Activated CD4-positive, alpha-beta T cell treated with anti-CD3 and anti-CD28 coated beads, Interleukin-10, Interleukin-2, amounts not matched to agents 100 ng/mL and 50 ng/mL, durations not matched to agents 16 hours and 8 hours (primary cell): ENCODE measurements at regions not wholly inside any gene's neighbourhood (a gene's known extent, or its start where the extent isn't known, plus 50 kb on each side); places are given as distances from the start of the nearest gene placed in this dataset.
A peak's percentile ranks its signal among the peaks of the same experiment; 100 is the strongest.

Source experiments
- DNase-seq: peaks from one replicate; pipeline ENCODE4 v3.0.0-alpha.2; 2020

- no peak for DNase-seq
These were observed 105.6 kb downstream of the CMPK2 start for GRCh38 chr2:6760132-6760531.

DNA sequence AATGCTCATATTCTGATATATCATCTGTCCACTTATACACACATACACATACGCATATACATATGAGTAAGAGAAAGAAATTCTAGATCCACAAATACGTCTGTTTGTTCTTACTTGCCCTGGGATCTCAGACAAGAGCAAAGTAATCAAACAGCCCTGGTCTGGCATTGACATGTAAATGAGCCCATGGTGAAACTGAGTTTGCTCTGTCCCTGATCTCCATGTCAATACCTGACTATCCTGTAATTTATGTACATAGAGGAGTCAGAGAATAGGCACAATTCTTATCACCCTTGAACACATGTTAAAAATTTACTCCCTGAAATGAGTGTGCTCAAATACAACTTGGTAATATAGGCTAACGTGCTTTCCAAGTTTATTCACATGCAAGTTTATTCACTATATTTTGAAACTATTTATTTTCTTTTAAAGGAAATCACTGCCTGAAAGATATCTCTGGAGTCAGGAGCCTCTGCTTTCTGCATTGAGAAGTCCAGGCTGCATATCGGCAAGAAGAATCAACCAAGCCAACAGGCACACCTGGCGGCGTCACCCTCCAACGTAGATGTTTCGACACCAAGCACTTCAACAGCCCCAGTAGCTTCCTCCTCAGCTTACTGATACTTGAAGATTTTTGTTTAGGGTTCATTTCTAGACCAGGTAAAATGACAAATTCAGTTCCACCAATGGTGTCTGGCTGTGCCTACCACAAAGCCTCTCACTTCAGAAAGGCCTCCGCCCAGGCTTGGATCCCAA lies 100.6 kb downstream of the CMPK2 start:
- DNase-seq = no peak

GRCh38 chr2:6769346-6769745 lies 96.4 kb downstream of the CMPK2 start:
- no peak for DNase-seq

GRCh38 chr2:6770006-6770405 lies 95.7 kb downstream of the CMPK2 start:
- no peak for DNase-seq

- no peak for DNase-seq
These were observed 93.8 kb downstream of the CMPK2 start for GRCh38 chr2:6771634-6772611.

GRCh38 chr2:6773007-6773693 lies 92.6 kb downstream of the CMPK2 start:
- peak; percentile 70 for DNase-seq

GRCh38 chr2:6773694-6774044 lies 92.0 kb downstream of the CMPK2 start:
- DNase-seq = no peak

- no peak for DNase-seq
These were observed 89.6 kb downstream of the CMPK2 start for GRCh38 chr2:6776125-6776524.

GRCh38 chr2:6777626-6778025 lies 88.1 kb downstream of the CMPK2 start:
- DNase-seq = no peak

- DNase-seq = no peak
These were observed 84.9 kb downstream of the CMPK2 start for GRCh38 chr2:6780765-6781274.

DNA sequence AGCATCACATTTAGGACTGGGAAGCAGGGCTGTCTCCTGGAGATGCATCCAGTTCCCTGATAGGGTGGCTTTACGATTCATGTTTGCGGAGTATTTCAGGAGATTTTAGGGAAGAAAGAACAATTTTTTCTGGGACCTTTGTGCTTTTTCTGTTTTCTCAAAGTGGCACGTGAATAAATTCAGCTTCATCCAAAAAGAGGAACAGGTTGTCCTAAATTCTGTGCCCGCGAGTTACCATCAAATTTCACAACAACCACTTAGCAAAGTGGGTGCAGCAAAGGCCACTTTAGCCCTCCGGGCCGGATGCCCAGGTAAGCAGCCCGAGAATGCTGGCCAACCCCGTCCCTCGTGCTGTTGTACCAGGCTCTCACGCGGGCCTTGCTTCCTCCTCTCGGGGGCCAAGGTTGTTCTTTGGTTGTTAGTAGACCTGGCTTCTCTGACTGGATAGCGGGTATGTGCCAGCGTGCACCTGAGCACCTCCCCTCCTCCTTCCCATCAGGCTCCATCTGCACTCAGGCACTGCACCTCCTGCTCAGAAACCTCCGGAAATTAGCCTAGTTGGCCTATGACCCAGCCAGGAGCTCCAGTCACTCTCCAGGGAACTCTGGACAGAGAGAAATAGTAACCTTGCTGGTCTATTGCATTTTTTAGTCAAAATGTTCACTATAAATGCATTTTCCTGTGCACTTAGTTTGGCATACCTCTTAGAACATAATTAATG lies 83.0 kb downstream of the CMPK2 start:
- no peak for DNase-seq

DNA sequence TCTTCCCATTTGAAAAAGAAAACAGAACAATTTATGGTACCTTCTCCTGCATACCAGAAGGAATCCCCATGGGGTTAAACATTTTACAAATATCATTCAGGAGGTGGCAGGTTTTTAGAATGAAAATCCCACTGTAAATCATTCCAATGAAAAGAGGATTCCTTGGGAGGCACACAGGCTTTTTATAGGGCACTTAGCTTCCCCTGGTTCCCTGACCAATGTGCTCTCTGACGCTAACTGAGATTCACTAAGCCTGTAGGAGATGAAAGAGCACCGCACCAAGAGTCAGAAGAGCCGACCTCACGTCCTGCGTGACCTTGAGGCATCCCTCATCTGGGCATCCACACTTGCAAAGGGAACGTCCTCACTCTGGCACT lies 82.5 kb downstream of the CMPK2 start:
- DNase-seq = no peak

DNA sequence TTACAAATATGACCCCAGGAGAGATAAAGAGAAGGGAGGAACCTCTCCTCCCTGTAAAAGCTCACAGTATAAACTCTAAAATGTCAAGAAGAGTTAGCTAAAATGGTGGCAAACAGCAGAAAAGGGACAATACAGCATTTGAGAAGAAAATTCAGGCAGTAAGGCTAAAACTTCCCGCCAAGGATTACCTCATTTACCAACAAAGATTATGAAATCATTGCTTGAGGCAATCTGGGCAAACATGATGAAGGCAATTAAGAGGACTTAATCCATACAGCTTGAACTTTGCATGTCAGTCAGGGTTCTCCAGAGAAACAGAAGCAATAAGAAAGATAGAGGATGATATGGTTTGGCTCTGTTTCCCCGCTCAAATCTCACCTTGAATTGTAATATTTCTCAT lies 81.4 kb downstream of the CMPK2 start:
- DNase-seq = no peak

DNA sequence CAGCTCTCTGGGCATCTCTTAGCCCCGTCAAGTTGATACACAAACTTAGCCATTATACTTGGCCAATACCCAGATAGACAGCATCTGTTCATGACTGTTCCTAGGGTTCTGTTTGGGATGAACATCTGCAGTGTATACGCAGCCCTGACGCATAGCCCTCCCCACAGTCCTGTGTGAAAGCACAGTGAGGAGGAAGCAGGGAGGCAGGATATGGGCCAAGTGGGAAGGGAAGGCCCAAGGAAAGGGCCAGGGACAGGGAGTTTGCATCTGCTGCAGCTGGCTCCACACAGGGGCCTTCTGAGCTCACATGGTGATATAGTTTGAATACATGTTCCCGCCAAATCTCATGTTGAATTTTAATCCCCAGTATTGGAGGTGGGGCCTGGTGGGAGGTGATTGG lies 80.2 kb downstream of the CMPK2 start:
- DNase-seq = no peak

GRCh38 chr2:6787376-6787775 lies 78.3 kb downstream of the CMPK2 start:
- no peak for DNase-seq

- no peak for DNase-seq
These were observed 77.1 kb downstream of the CMPK2 start for GRCh38 chr2:6788614-6789013.

DNA sequence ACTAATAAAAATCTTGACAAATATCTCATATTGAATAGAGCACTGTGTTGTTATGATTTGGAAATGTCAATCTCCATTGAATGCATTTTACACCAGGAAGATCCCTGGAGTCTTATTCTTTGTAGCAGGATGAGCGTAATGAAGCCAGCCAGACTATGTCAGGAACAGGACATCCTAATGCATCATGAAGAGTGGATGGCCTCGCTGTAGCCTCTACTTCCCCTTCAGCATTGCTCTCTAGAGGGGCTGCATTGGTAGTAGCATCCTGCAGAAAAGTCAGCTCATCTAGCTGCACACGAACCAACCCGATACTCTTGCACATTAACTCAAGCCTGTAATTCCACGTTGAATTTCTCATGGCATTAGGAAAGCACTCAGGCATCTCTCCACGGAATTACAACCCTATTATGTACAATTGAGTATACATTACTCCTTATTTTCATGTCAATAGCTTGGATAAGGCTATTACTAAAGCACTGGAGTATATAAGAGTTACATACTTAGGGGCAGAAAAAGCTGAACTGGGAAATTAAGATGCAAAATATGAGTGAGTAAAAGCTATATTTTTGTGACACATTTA lies 76.1 kb downstream of the CMPK2 start:
- no peak for DNase-seq

- DNase-seq = no peak
These were observed 74.0 kb downstream of the CMPK2 start for GRCh38 chr2:6791682-6792081.

DNA sequence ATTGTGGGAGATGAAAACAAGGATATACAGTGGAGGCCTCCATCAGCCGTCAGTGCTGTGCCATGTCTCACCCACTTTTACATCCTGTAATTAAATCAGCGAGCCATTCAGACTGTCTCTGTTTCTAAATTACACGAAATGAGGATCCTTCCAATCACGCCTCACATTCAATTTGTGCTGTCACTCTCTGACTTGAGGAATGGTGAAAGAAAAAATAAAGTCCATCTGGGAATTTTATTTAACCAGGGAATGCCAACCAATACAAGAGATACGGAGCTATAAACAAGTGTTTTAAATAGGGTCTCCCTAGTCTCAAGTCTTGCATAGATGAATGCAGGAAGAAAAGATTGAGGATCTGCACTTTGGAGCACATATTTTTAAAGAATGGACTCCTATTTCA lies 72.8 kb downstream of the CMPK2 start:
- DNase-seq = no peak

- DNase-seq = no peak
These were observed 72.3 kb downstream of the CMPK2 start for GRCh38 chr2:6793371-6793770.

- DNase-seq = no peak
These were observed 71.8 kb downstream of the CMPK2 start for GRCh38 chr2:6793913-6794312.

DNA sequence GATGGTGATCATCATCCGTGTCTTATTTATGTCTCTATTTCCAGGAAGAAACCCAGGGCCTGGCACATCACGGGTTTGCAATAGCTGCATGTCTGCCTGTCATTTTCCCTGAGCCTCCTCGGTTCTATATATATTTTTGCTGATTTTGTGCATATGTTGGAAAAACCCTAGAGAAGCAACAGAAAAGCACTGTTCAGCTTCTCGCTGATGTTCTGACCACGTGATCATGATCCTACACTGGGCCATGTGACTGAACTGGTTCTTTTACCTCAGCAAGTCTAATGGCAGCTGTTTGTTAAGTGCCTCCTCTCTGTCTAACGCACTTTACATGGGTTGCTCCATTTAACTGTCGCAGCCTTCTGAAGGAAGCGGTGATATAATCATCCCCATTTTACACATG lies 71.3 kb downstream of the CMPK2 start:
- DNase-seq = no peak
